Astrocyte of the cerebellum (primary cell): ENCODE measurements at regions not wholly inside any gene's neighbourhood (a gene's known extent, or its start where the extent isn't known, plus 50 kb on each side); places are given as distances from the start of the nearest gene placed in this dataset.

Source experiments
- DNase-seq: peaks from one replicate; pipeline ENCODE4 v3.0.0-alpha.2; 2011; ENCODE audit warnings: low read depth
- H3K4me3 ChIP-seq: 2 replicates; pipeline ENCODE4 v1.5.1; 2011; ENCODE audit warnings: mild to moderate bottlenecking, low read depth, low read length, moderate library complexity
- in situ Hi-C: cut with HindIII; loops from 2 replicates; pipeline ENCODE4 v1.10.0; 2017; ENCODE audit warnings: low sequenced_read_pairs
- TF ChIP-seq, protein P1 (sequence below): IDR thresholded peaks from 2 replicates; pipeline ENCODE4 v1.5.1; 2012; ENCODE audit warnings: low read length, low read depth, moderate library complexity, mild to moderate bottlenecking; ENCODE audit errors: missing control alignments

- DNase-seq: no peak
- no peak overlapping the region for H3K4me3 ChIP-seq
- TF ChIP-seq, protein P1, sequence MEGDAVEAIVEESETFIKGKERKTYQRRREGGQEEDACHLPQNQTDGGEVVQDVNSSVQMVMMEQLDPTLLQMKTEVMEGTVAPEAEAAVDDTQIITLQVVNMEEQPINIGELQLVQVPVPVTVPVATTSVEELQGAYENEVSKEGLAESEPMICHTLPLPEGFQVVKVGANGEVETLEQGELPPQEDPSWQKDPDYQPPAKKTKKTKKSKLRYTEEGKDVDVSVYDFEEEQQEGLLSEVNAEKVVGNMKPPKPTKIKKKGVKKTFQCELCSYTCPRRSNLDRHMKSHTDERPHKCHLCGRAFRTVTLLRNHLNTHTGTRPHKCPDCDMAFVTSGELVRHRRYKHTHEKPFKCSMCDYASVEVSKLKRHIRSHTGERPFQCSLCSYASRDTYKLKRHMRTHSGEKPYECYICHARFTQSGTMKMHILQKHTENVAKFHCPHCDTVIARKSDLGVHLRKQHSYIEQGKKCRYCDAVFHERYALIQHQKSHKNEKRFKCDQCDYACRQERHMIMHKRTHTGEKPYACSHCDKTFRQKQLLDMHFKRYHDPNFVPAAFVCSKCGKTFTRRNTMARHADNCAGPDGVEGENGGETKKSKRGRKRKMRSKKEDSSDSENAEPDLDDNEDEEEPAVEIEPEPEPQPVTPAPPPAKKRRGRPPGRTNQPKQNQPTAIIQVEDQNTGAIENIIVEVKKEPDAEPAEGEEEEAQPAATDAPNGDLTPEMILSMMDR: no peak
- in situ Hi-C loops: no loop called here
These were observed 234.8 kb upstream of the TMEM161B start for GRCh38 chr5:88503406-88503805.

DNA sequence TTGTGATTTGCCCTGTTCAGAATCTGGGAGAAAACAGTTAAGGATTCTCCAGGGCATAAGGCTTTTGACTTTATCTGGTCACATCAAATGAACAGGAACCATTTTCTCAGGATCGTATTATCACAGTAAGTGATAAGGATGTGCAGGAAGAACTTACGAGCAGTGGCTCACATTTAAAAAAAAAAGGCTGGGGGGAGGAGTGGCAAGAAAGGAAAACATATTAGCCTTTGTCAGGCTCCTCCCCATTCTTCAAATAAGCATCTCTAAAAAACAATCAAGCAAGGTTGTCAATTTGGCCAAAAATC is 234.3 kb upstream of the TMEM161B start:
- in situ Hi-C loops: no loop called here
- DNase-seq: no peak
- H3K4me3 ChIP-seq: peak overlapping the region; percentile 40
- TF ChIP-seq, protein P1: no peak

DNA sequence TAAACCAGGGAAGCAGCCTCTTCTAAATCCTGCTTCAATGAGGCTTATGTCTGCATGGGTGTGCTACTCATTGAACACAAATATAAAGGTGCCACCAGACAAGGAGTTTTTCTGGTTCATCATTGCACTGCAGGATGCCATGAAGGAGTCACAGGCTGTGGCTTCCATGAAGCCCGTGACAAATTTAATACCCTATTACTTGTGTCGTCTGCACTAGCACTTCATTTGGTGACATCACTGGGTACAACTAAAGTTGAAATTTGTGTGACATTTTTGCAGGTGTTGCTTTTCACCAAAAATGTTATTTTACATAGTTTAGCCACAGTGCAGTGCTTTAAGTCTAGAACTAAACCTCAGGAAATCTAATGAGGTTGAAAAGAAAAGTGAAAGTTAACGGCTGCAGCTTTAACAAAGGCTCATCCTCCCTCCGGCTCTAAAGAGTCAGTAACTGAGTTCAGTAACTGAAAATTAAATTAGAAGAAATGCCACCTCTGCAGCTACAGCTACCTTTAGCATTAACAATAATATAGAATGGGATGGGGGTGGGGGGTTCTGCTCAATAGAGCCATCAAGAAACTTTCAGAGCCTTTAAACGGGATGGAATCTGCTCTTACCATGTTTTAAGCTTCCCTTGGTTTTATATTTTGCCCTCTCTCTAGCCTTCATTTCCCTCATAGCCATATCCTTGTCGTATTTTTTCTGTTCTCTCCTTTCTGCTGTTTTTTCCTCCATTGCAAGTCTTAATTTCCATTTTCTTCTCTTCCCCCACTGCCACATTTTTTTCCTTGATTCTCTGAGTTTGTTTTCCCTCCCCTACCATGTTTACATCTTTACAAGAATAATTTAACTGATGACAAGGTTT is 233.8 kb upstream of the TMEM161B start:
- TF ChIP-seq, protein P1: no peak
- in situ Hi-C loops: no loop called here
- DNase-seq: peak; percentile 22
- peak overlapping the region; percentile 40 for H3K4me3 ChIP-seq

GRCh38 chr5:88495810-88496209 is 227.2 kb upstream of the TMEM161B start:
- TF ChIP-seq, protein P1: no peak
- in situ Hi-C loops: no loop called here
- no peak overlapping the region for H3K4me3 ChIP-seq
- no peak for DNase-seq

DNA sequence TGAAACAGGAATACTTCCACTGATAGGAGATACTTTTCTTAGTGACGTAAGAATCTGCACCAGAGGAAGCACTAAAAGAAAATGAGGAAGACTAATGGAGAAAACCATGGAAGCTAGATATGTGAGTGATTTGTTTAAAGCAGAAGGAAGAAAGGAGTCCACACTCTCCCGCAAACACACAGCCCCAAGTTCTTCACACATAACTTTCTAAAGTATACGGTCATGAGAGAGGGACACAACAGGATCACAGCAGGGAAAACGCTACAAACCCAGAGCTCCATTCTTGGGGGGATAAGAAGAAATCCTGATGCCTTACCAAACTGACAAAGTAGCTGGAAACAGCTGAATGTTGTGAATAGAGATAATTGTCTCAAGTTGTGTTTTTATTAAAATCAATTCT is 222.2 kb upstream of the TMEM161B start:
- no peak for DNase-seq
- in situ Hi-C loops: no loop called here
- TF ChIP-seq, protein P1: no peak
- no peak overlapping the region for H3K4me3 ChIP-seq

GRCh38 chr5:88489364-88489763 is 220.7 kb upstream of the TMEM161B start:
- no peak overlapping the region for H3K4me3 ChIP-seq
- TF ChIP-seq, protein P1: no peak
- DNase-seq: no peak
- in situ Hi-C loops: no loop called here
